ENCODE measurements at regions not wholly inside any gene's neighbourhood (a gene's known extent, or its start where the extent isn't known, plus 50 kb on each side); places are given as distances from the start of the nearest gene placed in this dataset.

DNA sequence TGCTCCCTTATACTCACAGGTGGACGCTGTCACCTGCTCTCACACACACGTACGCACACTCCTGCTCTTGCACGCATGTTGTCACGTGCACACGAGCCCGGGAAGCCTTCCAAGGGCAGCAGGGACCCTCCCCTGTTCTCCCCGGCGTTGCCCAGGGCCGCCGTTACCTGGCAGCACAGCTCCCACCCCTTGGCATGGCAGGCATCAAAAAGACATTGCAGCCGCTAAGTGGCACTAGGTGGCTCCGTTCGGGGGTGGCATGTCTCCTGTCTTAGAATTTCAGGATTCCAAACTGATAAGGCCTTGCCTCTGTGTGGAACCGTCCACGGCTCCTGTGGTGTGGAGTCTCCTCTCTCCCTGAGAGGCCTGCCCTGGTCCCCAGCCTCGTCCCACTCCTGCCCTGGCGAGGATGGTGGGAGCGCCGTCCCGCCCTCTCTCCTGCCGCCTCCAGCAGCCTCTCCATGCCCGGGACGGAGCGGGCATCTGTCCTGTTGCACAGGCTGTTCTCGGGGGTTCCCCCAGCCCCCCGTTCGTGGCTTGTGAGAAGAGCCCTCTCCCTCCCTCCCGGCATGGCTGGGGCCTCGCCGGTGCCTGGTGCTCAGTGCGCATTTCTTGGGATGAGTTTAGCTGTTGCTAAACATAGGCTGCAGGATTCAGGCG, 126.7 kb upstream of the GSE1 start:
- Histone ChIP-seq H3K27ac (ENCODE audit: low read depth, low read length) (no peak overlapping the region), H3K4me1 (ENCODE audit: insufficient read depth, low read length) (no peaks in the 10 kb centered on the region), H3K27me3 (ENCODE audit: insufficient read depth, low read length) (no peaks in the 10 kb centered on the region), H3K9me3 (ENCODE audit: insufficient read depth, low read depth, low read length) (no peaks in the 10 kb centered on the region), H3K9ac (ENCODE audit: low read depth, low read length) (no peak overlapping the region), H3K4me3 (ENCODE audit: low read length) (no peak overlapping the region), H3K36me3 (ENCODE audit: insufficient read depth, low read length) (no peaks in the 10 kb centered on the region)
- 93% methylated on average over 33 of the region's 33 CpGs for WGBS

- no peaks in the 10 kb centered on the region for H3K9me3 ChIP-seq (ENCODE audit: insufficient read depth, low read depth, low read length)
- H3K4me1 ChIP-seq (ENCODE audit: insufficient read depth, low read length), result peaks cover 9% of the 10 kb centered on the region; the same call in 1 of the 2 replicates
- no peak overlapping the region for H3K27ac ChIP-seq (ENCODE audit: low read depth, low read length)
- no peak overlapping the region for H3K9ac ChIP-seq (ENCODE audit: low read depth, low read length)
- no peak overlapping the region for H3K4me3 ChIP-seq (ENCODE audit: low read length)
- WGBS, result 92% methylated on average over 8 of the region's 8 CpGs
- H3K36me3 ChIP-seq (ENCODE audit: insufficient read depth, low read length), result no peaks in the 10 kb centered on the region
- H3K27me3 ChIP-seq (ENCODE audit: insufficient read depth, low read length), result no peaks in the 10 kb centered on the region
Measured at GRCh38 chr16:85488414-85488813, 124.7 kb upstream of the GSE1 start.

GRCh38 chr16:85490407-85491057, 122.6 kb upstream of the GSE1 start:
- peaks cover 9% of the 10 kb centered on the region; the same call in 1 of the 2 replicates for H3K4me1 ChIP-seq (ENCODE audit: insufficient read depth, low read length)
- H3K4me3 ChIP-seq (ENCODE audit: low read length), result no peak overlapping the region
- no peaks in the 10 kb centered on the region for H3K27me3 ChIP-seq (ENCODE audit: insufficient read depth, low read length)
- no peaks in the 10 kb centered on the region for H3K36me3 ChIP-seq (ENCODE audit: insufficient read depth, low read length)
- H3K27ac ChIP-seq (ENCODE audit: low read depth, low read length), result no peak overlapping the region
- H3K9me3 ChIP-seq (ENCODE audit: insufficient read depth, low read depth, low read length), result no peaks in the 10 kb centered on the region
- 85% methylated on average over 27 of the region's 27 CpGs for WGBS
- no peak overlapping the region for H3K9ac ChIP-seq (ENCODE audit: low read depth, low read length)

DNA sequence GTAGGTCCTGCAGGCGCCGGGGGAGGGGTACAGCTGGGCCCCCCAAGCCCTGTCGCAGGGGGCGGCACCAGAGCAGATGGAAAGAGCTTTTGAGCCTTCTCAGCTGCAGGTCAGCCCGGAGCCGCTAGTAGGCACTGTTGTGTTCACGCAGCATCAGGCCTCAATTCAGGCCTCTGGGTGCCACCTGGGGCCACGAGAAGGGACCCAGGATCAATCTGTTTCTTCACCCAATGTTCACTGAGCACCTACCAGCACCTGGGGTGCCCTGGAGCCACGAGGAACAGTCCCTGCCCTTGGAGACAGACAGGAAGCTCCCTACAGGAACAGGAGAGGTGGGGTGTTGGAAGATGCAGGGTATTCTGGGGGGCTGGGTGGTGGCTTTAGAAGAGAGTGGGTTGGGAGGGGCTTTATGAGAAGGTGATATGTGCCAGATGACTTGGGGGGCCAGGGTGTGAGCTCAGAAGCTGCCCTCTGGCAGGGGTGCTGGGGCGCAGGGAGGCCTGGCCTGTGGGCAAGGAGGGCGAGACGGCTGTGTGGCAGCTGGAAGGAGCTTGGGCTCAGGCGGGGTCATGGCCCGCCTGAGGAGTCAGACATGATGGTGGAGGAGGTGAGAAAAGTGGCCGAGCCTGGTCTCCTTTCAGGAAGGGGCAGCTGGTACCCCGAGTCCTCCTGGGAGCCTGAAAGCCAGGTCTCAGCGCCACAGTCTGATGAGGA, 121.9 kb upstream of the GSE1 start:
- H3K9ac ChIP-seq (ENCODE audit: low read depth, low read length), result no peak overlapping the region
- H3K36me3 ChIP-seq (ENCODE audit: insufficient read depth, low read length), result no peaks in the 10 kb centered on the region
- no peaks in the 10 kb centered on the region for H3K9me3 ChIP-seq (ENCODE audit: insufficient read depth, low read depth, low read length)
- WGBS, result 69% methylated on average over 17 of the region's 17 CpGs
- no peak overlapping the region for H3K27ac ChIP-seq (ENCODE audit: low read depth, low read length)
- peaks cover 9% of the 10 kb centered on the region; the same call in 1 of the 2 replicates for H3K4me1 ChIP-seq (ENCODE audit: insufficient read depth, low read length)
- no peak overlapping the region for H3K4me3 ChIP-seq (ENCODE audit: low read length)
- H3K27me3 ChIP-seq (ENCODE audit: insufficient read depth, low read length), result no peaks in the 10 kb centered on the region

DNA sequence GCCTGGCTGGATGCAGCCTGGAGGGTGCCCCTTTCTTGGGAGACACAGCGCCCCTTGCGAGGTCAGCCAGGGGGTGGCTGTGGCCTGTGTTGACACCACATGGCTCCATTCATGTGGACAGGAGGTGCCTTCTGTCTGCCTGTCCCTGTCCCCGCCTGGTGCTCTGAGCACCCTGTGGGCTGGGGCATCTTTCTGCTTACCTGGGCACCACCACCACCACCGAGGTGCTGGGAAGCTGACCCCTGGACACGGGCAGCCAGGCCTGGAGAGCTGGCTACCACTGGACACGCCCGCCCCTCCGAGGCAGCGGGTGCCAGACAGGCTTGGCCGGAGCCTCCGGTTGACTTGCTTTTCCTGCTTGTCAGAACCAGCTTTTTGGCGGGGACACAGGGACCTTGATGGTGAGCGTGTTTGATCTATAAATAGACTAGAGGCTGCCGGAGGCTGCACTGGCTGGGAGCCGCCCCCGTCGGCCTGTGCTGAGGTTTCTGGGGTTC, 121.3 kb upstream of the GSE1 start:
- Histone ChIP-seq H3K36me3 (ENCODE audit: insufficient read depth, low read length) (no peaks in the 10 kb centered on the region), H3K4me3 (ENCODE audit: low read length) (no peak overlapping the region), H3K27ac (ENCODE audit: low read depth, low read length) (no peak overlapping the region; the same call in 1 of the 2 replicates), H3K9ac (ENCODE audit: low read depth, low read length) (peak overlapping the region; percentile 17; the same call in 1 of the 2 replicates), H3K27me3 (ENCODE audit: insufficient read depth, low read length) (no peaks in the 10 kb centered on the region), H3K4me1 (ENCODE audit: insufficient read depth, low read length) (peaks cover 9% of the 10 kb centered on the region; the same call in 1 of the 2 replicates), H3K9me3 (ENCODE audit: insufficient read depth, low read depth, low read length) (no peaks in the 10 kb centered on the region)
- WGBS, result 83% methylated on average over 17 of the region's 17 CpGs

GRCh38 chr16:85492295-85492864, 120.7 kb upstream of the GSE1 start:
- Histone ChIP-seq H3K36me3 (ENCODE audit: insufficient read depth, low read length) (no peaks in the 10 kb centered on the region), H3K27me3 (ENCODE audit: insufficient read depth, low read length) (no peaks in the 10 kb centered on the region), H3K9ac (ENCODE audit: low read depth, low read length) (peak overlapping the region; percentile 17; the same call in 1 of the 2 replicates), H3K4me3 (ENCODE audit: low read length) (no peak overlapping the region), H3K4me1 (ENCODE audit: insufficient read depth, low read length) (peaks cover 9% of the 10 kb centered on the region; the same call in 1 of the 2 replicates), H3K9me3 (ENCODE audit: insufficient read depth, low read depth, low read length) (no peaks in the 10 kb centered on the region), H3K27ac (ENCODE audit: low read depth, low read length) (no peak overlapping the region)
- WGBS, result 74% methylated on average over 12 of the region's 12 CpGs

- Histone ChIP-seq H3K9ac (ENCODE audit: low read depth, low read length) (no peak overlapping the region), H3K4me1 (ENCODE audit: insufficient read depth, low read length) (peaks cover 9% of the 10 kb centered on the region; the same call in 1 of the 2 replicates), H3K27me3 (ENCODE audit: insufficient read depth, low read length) (no peaks in the 10 kb centered on the region), H3K9me3 (ENCODE audit: insufficient read depth, low read depth, low read length) (no peaks in the 10 kb centered on the region), H3K36me3 (ENCODE audit: insufficient read depth, low read length) (no peaks in the 10 kb centered on the region), H3K4me3 (ENCODE audit: low read length) (no peak overlapping the region), H3K27ac (ENCODE audit: low read depth, low read length) (no peak overlapping the region)
- 100% methylated on average over 1 of the region's 1 CpG for WGBS
Measured at GRCh38 chr16:85494315-85494714, 118.8 kb upstream of the GSE1 start.

DNA sequence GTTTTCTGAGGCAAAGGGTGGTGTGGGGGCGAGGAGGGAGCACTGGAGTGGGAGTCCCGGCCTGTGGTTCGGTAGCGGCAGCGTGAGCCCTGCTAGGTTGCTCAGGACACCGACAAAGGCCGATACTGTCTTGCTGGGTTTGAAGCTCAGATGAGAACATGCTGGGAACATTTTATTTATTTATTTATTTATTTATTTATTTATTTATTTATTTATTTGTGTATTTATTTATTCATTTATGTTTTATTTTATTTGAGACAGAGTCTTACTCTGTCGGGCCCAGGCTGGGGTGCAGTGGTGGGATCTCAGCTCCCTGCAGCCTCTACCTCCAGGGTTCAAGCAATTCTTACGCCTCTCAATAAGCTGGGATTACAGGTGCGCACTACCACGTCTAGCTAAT, 117.9 kb upstream of the GSE1 start:
- Histone ChIP-seq H3K27ac (ENCODE audit: low read depth, low read length) (no peak overlapping the region), H3K9me3 (ENCODE audit: insufficient read depth, low read depth, low read length) (no peaks in the 10 kb centered on the region), H3K4me3 (ENCODE audit: low read length) (no peak overlapping the region), H3K9ac (ENCODE audit: low read depth, low read length) (no peak overlapping the region), H3K36me3 (ENCODE audit: insufficient read depth, low read length) (no peaks in the 10 kb centered on the region), H3K27me3 (ENCODE audit: insufficient read depth, low read length) (no peaks in the 10 kb centered on the region), H3K4me1 (ENCODE audit: insufficient read depth, low read length) (peaks cover 9% of the 10 kb centered on the region; the same call in 1 of the 2 replicates)
- 95% methylated on average over 11 of the region's 11 CpGs for WGBS

DNA sequence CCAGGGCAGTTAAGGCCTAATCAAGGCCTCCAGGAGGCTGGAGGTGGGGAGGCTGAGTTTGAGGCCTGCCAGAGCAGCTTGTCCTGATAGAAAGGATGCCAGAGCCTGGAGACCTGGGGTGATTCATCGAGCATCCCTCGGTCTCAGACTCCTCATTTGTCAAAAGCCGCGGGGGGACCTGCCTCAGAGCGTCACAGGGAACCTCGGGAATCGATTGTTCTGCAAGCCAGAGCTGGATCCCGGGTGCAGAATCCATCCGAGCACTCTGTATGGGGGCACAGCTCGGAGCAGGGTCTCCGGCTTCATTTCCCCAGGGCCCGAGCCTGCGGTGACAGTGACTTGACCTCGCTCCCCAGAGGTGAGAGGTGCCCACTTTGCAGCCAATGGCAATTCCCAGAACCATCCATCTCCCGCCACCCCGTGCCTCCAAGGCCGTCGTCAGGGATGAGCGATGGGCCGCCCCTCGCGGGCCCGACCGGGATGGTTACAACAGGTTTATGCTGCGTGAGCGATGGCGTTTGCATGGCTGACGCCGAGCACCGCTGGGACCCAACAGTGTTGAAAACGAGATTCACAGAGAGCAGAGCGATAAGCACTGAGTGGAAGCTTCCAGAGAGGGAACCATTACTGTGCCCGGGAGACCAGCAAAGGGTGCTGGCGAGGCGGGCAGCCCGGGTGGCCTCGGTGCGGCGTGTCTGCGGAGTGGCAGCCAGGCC, 117.1 kb upstream of the GSE1 start:
- 91% methylated on average over 40 of the region's 40 CpGs for WGBS
- Histone ChIP-seq H3K36me3 (ENCODE audit: insufficient read depth, low read length) (no peaks in the 10 kb centered on the region), H3K9ac (ENCODE audit: low read depth, low read length) (no peak overlapping the region), H3K4me3 (ENCODE audit: low read length) (no peak overlapping the region), H3K4me1 (ENCODE audit: insufficient read depth, low read length) (peaks cover 9% of the 10 kb centered on the region; the same call in 1 of the 2 replicates), H3K27me3 (ENCODE audit: insufficient read depth, low read length) (no peaks in the 10 kb centered on the region), H3K9me3 (ENCODE audit: insufficient read depth, low read depth, low read length) (no peaks in the 10 kb centered on the region), H3K27ac (ENCODE audit: low read depth, low read length) (no peak overlapping the region)

DNA sequence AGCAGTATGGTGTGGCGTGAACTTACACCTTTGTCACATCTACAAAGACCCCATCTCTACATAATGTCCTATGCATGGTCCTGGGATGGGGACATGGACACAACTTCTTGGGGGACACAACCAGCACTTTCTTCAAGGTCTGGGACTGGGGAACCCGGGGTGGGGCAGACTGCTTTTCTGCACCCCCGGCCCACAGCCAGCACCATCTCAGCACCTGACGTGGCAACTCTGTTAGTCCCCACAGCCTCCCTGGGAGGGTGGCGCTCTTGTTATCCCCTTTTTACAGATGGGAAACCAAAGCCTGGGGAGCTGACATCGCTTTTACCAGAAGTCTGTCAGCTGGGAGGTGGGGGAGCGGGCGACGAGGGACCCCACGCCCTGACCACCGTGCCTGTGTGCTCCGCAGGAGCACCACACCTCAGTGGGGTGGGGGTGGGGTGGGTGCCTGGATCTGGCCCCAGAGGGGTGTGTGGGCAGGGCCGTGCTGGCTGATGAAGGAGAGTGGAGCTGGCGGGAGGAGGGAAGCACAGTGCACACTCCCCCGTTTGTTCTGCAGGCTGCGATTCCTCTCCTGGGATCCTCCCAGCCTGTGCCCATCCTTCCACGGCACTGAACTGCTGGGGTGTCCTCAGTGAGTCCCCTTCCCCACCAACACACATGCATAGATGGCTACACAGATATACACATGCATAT, 115.4 kb upstream of the GSE1 start:
- no peak overlapping the region for H3K27ac ChIP-seq (ENCODE audit: low read depth, low read length)
- WGBS, result 86% methylated on average over 17 of the region's 17 CpGs
- H3K4me3 ChIP-seq (ENCODE audit: low read length), result no peak overlapping the region
- no peaks in the 10 kb centered on the region for H3K9me3 ChIP-seq (ENCODE audit: insufficient read depth, low read depth, low read length)
- H3K9ac ChIP-seq (ENCODE audit: low read depth, low read length), result no peak overlapping the region
- no peaks in the 10 kb centered on the region for H3K27me3 ChIP-seq (ENCODE audit: insufficient read depth, low read length)
- 0 out of 2 replicates have a peak, but pooled peaks cover under 1% of the 10 kb centered on the region for H3K4me1 ChIP-seq (ENCODE audit: insufficient read depth, low read length)
- H3K36me3 ChIP-seq (ENCODE audit: insufficient read depth, low read length), result no peaks in the 10 kb centered on the region
